Naive thymus-derived CD8-positive, alpha-beta T cell (primary cell): ENCODE measurements at regions not wholly inside any gene's neighbourhood (a gene's known extent, or its start where the extent isn't known, plus 50 kb on each side); places are given as distances from the start of the nearest gene placed in this dataset.

Experiments used
- ATAC-seq, 2 donors: fragments of 150-1000 bp; cut with Tn5 transposase in 1 of 2; sonication (Bioruptor Pico), chemical (Tn5 transposase) in 1 of 2; 1 replicate in 1 of 2; 2 replicates in 1 of 2; pipeline ENCODE4 v1.10.0; 2021; ENCODE audit warnings: mild to moderate bottlenecking in 2 of 2, moderate library complexity in 2 of 2
- POLR2A ChIA-PET: fragments of 350-600 bp; sonication (Branson Sonifier 250); formaldehyde crosslinking; loops from one replicate; lab custom pipeline; 2021; ENCODE audit warnings: antibody characterized with exemption; lab: Charles Lee
- DNase-seq, 10 donors: peaks; one replicate each; pipeline versions ENCODE4 v3.0.0 to v3.0.0-alpha.2; 2020 to 2022
- H3K27ac Mint-ChIP-seq, 10 donors: one replicate each; pipeline ENCODE4 v1.8.0; 2020 to 2022; ENCODE audit warnings: mild to moderate bottlenecking in 10 of 10, mixed read lengths in 10 of 10, moderate library complexity in 4 of 10, inconsistent platforms in 1 of 10
- H3K27me3 Mint-ChIP-seq, 5 donors: one replicate each; pipeline ENCODE4 v1.8.0; 2021 to 2022; ENCODE audit warnings: mixed read lengths in 5 of 5
- H3K36me3 Mint-ChIP-seq, 3 donors: one replicate each; pipeline ENCODE4 v1.8.0; 2020 to 2022; ENCODE audit warnings: mixed read lengths in 3 of 3, mild to moderate bottlenecking in 2 of 3, inconsistent platforms in 1 of 3
- H3K4me1 Mint-ChIP-seq, 4 donors: one replicate each; pipeline ENCODE4 v1.8.0; 2021 to 2022; ENCODE audit warnings: mixed read lengths in 4 of 4
- H3K4me3 Mint-ChIP-seq, 10 donors: one replicate each; pipeline ENCODE4 v1.8.0; 2020 to 2022; ENCODE audit warnings: mild to moderate bottlenecking in 10 of 10, mixed read lengths in 10 of 10, moderate library complexity in 6 of 10, inconsistent platforms in 1 of 10
- H3K9me3 Mint-ChIP-seq, 9 donors: one replicate each; pipeline ENCODE4 v1.8.0; 2020 to 2022; ENCODE audit warnings: mixed read lengths in 9 of 9, mild to moderate bottlenecking in 3 of 9, inconsistent platforms in 1 of 9, moderate library complexity in 1 of 9

DNA sequence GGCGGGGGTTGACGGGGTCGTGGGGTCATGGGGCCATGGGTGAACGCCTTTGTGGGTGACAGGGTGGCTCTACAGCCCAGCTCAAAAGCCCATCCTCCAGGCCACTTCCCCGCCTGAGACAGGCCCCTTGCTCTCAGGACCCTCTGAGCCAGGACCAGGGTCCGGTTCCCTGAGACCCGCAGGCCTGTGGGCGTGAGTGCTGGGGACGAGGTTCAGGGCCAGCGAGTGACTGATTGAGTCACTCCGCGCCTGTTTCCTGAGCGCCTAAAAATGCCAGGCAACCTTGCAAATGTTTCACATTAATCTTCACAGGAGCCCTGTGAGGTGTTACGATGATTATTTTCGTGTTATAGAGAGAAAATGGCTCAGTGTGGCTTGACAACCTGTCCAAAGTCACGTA is 97.8 kb downstream of the ZNF674 start:
- H3K27ac Mint-ChIP-seq = peak overlapping the region; percentile 84 to 96 (median 93)
- H3K4me3 Mint-ChIP-seq = peak overlapping the region; percentile 79 to 92 (median 85)
- POLR2A ChIA-PET = no interaction called here
- peaks cover 2 to 30% (median 13%) of the 10 kb centered on the region in 4 donors for H3K4me1 Mint-ChIP-seq
- no peaks in the 10 kb centered on the region for H3K27me3 Mint-ChIP-seq
- DNase-seq (no peak), ATAC-seq (peak in 1 of 2 donors; percentile 42)
- no peaks in the 10 kb centered on the region for H3K9me3 Mint-ChIP-seq
- H3K36me3 Mint-ChIP-seq = peaks cover 0 to 30% (median 0%) of the 10 kb centered on the region in 3 donors

DNA sequence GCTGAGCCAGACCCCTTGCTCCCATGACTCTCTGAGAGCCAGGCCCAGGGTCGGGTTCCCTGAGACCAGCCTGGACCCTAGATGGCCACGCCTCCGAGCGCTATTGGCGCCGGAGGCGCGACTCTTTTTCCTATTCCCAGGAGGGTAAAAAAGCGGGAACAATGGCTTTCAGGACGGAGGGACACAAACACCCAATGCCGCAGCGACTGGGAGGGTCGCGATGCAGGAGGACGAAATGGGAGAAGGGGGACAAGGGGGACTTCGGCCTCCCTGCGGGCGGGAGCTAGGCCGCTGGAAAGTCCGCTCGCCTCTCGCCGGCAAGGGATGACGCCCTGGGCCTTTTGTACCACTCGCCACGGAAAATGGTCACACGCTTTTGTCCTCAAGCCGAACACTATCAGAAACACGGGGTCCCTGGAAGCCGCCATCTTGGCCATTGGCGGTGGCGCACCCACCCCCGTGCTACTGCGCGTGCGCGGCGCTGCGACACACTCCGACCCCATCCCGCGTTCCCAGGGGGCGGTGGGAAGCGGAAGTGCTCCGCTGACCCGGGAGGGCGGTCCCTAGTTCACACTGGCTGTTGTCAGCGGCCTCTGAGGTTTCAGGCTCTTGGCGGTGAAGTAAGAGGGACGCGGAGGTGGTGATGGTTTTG is 98.4 kb downstream of the ZNF674 start:
- H3K36me3 Mint-ChIP-seq = peaks cover 0 to 25% (median 0%) of the 10 kb centered on the region in 3 donors
- H3K4me3 Mint-ChIP-seq = peak overlapping the region; percentile 79 to 92 (median 85)
- H3K27ac Mint-ChIP-seq = peak overlapping the region; percentile 84 to 96 (median 93)
- no peaks in the 10 kb centered on the region for H3K9me3 Mint-ChIP-seq
- no peaks in the 10 kb centered on the region for H3K27me3 Mint-ChIP-seq
- H3K4me1 Mint-ChIP-seq = peaks cover 0 to 25% (median 9%) of the 10 kb centered on the region in 4 donors
- POLR2A ChIA-PET = no interaction called here
- ATAC-seq (peak; percentile 88 to 93), DNase-seq (peak; percentile 74 to 90 (median 82))

DNA sequence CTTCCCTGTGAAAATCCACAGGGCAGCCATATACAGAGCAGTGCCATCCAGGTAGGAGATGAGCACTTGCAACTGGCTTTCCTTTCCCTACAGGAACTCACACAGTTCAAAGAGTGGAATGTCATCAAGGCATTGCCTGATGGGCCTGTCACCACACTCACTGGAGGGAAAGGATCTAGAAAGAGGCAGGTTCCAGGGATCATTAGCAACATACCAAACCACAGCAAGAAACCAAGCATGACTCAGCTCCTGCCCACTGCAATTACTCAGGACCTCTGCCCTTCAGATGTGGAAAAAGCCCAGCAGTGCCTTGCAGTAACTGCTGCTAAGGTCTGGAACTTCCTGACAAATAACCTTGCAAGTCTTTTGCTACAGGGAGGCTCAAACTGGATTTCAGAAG is 101.2 kb downstream of the ZNF674 start:
- H3K9me3 Mint-ChIP-seq = no peaks in the 10 kb centered on the region
- H3K4me1 Mint-ChIP-seq = peaks cover 0 to 18% (median 7%) of the 10 kb centered on the region in 4 donors
- H3K27me3 Mint-ChIP-seq = no peaks in the 10 kb centered on the region
- ATAC-seq (no peak), DNase-seq (no peak)
- POLR2A ChIA-PET = no interaction called here
- H3K36me3 Mint-ChIP-seq = peaks cover 0 to 4% (median 0%) of the 10 kb centered on the region in 3 donors
- H3K27ac Mint-ChIP-seq = peak overlapping the region in 1 of 10 donors; percentile 57
- peak overlapping the region in 1 of 10 donors; percentile 48 for H3K4me3 Mint-ChIP-seq

DNA sequence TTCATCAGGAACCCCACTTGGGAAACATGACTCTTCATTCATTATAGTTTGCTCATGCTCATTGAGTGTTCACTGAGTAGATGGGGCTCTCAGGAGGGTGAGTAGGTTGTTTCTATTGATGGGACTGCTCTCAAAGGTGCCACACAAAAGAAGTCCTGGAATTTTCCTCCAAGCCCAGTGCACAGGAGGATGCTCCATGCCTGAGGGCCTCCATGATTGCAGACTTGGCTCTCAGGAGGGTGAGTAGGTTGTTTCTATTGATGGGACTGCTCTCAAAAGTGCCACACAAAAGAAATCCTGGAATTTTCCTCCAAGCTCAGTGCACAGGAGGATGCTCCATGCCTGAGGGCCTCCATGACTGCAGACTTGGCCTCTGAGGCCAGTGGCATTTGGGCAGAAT is 108.5 kb downstream of the ZNF674 start:
- DNase-seq = no peak
- no peak for ATAC-seq
- H3K4me3 Mint-ChIP-seq = no peak overlapping the region
- no peaks in the 10 kb centered on the region for H3K36me3 Mint-ChIP-seq
- POLR2A ChIA-PET = no interaction called here
- no peak overlapping the region for H3K27ac Mint-ChIP-seq
- no peaks in the 10 kb centered on the region for H3K4me1 Mint-ChIP-seq
- no peaks in the 10 kb centered on the region for H3K9me3 Mint-ChIP-seq
- no peaks in the 10 kb centered on the region for H3K27me3 Mint-ChIP-seq

DNA sequence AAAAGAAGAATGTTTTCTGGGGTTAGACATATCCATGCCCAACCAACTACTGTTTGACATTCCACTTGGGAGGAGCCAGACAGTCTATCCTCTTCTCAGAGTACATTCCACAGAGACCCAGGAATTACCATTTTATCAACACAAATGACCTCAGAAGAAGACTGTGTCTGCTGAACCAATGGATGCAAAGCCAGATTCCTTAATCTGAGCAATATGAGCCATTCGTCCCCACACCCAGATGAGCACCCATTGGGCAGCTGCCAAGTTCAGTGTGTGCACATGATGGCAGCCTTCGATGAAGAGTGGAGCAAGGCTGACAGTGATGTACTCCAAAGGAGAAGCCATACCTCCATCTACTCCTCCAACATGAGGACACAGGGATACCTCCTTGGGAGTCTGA is 111.3 kb downstream of the ZNF674 start:
- Mint-ChIP-seq H3K27ac (no peak overlapping the region), H3K36me3 (no peaks in the 10 kb centered on the region), H3K9me3 (no peaks in the 10 kb centered on the region), H3K4me1 (no peaks in the 10 kb centered on the region), H3K4me3 (no peak overlapping the region), H3K27me3 (no peaks in the 10 kb centered on the region)
- ATAC-seq = no peak
- POLR2A ChIA-PET = no interaction called here
- DNase-seq = no peak

DNA sequence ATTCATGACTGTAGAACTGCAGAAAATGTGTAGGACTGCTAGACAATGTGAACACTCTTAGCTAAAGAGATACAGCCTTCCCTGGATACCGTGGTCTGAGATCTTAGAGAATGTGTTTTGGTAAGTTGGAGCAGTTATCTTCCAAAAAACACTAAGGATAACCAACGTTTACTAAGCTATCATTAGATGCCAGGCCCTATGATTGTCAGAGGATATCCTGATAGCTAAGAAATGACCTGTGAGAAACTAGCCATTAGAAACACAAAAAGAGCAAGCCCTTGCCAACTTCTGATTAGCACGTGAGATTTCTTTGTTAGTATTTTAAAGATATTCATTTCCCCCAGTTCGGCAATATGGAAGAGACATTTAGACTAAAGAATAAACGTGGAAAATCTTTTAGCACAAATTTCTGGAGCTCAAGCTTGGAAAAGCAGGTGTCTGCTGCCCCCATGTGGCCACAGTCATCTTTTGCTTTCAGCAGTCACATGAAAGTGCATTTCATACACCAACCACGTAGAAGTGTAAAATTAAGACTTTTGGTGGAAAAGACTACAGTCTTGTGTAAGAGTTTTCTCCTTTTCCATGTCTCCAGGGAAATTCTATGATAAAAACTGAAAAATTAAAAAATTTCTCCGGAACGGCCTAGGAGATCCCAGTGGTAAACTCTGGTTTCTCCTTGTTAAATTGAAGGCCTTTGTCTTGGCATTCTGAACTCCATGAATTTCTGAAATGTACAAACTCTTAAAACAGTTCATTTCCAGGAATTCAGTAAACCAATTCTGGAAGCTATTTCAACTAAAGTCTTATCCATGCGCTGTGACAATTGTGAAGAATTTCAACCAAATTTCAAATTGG is 136.4 kb downstream of the ZNF674 start:
- H3K4me3 Mint-ChIP-seq = no peak overlapping the region
- H3K27me3 Mint-ChIP-seq = no peaks in the 10 kb centered on the region
- POLR2A ChIA-PET = no interaction called here
- no peak overlapping the region for H3K27ac Mint-ChIP-seq
- no peaks in the 10 kb centered on the region for H3K9me3 Mint-ChIP-seq
- no peaks in the 10 kb centered on the region for H3K36me3 Mint-ChIP-seq
- DNase-seq (peak; percentile 28 to 76 (median 48)), ATAC-seq (no peak)
- no peaks in the 10 kb centered on the region for H3K4me1 Mint-ChIP-seq

DNA sequence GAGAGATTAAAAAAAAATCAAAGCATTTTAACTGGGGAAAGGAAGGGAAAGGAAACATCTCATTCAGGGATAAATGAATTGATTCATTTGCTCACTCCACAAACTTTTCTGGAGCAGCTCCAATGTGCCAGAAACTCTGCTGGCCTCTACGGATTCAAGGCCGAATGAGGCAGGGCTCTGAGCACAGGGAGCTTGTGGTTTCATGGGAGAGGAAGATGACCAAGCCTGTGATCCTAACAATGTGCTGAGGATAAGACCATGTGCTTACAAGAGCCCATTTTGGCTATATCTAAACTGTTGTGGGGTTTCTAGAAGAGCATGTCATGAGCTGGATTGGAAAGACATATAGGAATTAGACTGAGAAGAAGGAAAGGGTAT is 137.5 kb downstream of the ZNF674 start:
- no peak for DNase-seq
- Mint-ChIP-seq H3K27ac (peak overlapping the region in 1 of 10 donors; percentile 1), H3K4me1 (no peaks in the 10 kb centered on the region), H3K36me3 (no peaks in the 10 kb centered on the region), H3K27me3 (no peaks in the 10 kb centered on the region), H3K4me3 (no peak overlapping the region), H3K9me3 (no peaks in the 10 kb centered on the region)
- ATAC-seq = no peak
- POLR2A ChIA-PET = no interaction called here

DNA sequence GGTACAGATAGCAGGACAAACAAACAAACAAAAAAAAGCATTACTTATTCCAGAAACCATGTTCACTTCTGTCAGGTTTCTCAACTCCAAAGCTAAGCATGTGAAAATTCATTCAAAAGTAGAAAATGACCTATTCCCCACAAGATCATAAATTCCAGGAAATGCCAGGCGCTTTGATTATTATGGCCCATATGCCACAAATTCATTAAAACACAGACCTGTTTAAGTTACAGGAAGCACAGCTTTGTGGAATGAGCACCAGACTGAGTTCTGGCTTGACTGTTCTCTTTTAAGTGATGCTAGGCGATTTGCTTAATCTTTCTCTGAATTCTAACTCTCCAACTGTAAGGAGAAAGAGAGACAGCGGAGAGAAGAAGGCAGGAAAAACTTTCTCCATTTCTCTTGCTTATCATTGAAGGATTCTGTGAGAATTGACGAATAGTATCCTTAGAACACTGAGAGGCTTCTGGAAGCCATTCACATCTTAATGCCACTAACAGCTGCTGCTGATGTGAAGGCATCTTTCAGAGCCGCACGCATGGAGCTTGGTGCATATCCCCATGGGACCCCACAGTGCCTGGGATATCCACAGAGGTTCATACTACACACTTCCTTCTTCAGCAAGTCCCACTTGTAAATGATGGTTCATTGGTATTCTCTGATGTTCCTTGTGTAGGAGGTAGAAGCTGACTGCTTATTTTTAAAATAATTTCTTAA is 138.0 kb downstream of the ZNF674 start:
- POLR2A ChIA-PET = no interaction called here
- H3K9me3 Mint-ChIP-seq = no peaks in the 10 kb centered on the region
- no peak for DNase-seq
- H3K27ac Mint-ChIP-seq = no peak overlapping the region
- ATAC-seq = no peak
- no peaks in the 10 kb centered on the region for H3K27me3 Mint-ChIP-seq
- H3K4me3 Mint-ChIP-seq = no peak overlapping the region
- H3K36me3 Mint-ChIP-seq = no peaks in the 10 kb centered on the region
- no peaks in the 10 kb centered on the region for H3K4me1 Mint-ChIP-seq

DNA sequence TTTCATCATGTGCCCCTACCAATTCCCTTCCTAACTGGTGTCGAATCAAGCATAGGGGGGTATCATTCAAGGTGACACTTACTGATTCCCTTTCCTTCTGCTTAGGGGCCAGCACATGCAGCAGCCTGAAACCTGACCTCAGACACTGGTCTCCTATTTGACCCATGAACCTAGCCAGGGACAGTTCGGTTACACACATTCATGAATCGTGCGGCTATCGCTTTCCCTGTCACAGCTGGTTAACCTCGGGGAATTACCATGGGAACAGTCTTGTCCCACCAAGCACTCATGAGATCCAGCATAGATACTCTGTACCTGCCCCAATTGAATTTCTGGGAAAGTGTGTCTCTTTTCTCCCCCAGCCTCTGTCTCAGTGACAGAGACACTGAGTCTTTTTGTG is 140.4 kb downstream of the ZNF674 start:
- Mint-ChIP-seq H3K36me3 (no peaks in the 10 kb centered on the region), H3K27ac (no peak overlapping the region), H3K27me3 (no peaks in the 10 kb centered on the region), H3K9me3 (no peaks in the 10 kb centered on the region), H3K4me1 (no peaks in the 10 kb centered on the region), H3K4me3 (no peak overlapping the region)
- DNase-seq = no peak
- POLR2A ChIA-PET = no interaction called here
- ATAC-seq = no peak

DNA sequence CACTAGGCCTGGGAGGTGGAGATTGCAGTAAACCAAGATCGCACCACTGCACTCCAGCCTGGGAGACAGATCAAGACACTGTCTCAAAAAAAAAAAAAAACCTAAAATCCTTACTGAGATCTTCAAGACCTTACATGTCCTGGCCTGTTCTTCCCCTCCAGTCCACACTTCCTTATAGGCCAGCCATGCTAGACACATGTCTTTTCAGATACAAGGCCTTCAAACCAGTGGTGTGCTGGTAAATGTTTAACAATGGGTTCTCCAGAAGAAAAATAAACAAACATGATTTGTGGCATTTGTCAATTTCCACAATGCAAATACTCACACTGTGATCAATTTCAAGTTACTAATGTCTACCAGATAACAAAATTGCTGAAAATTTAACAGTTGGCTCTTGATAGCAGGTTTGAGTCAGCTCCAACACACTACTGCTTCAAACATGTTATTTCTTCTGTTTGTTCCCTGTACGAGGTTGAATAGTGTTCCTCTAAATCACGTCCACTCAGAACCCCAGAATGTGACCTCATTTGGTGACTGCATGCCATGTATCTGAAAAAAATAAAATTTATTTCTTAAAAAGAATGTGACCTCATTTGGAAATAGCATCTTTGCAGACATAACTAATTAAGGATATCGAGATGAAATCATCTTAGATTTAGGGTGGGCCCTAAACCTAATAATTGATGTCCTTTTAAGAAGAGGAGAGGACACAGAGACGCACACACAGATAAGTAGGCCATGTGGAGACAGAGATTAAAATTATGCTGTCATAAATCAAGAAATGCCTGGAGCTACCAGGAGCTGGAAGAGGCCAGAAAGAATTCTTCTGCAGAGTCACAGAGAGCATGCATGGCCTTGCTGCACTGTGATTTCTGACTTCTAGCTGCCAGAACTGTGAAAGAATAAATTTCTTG is 144.4 kb downstream of the ZNF674 start:
- Mint-ChIP-seq H3K9me3 (peaks cover 0 to 5% (median 0%) of the 10 kb centered on the region in 9 donors), H3K27me3 (no peaks in the 10 kb centered on the region)
- POLR2A ChIA-PET = interaction anchor here (0.6 kb wide), 1 partner anchor 15 kb away, joined by 6 read pairs; no protein-coding TSS in a partner anchor

DNA sequence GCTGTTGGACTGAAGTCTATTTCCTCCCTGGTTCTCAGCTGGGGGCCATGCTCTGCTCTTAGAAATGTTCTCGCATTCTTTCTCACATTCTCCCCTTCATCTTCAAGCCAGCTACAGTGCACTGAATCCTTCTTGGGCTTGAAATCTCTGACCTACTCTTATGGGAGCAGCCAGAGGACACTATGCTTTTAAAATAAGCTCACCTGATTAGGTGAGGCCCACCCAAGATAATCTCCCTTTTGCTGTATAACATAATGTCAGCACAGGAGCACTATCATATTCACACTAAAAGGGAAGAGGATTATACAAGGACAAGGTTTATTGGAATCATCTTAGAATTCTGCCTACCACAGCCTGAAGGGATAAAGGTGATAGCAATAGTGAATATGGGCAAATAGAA is 146.3 kb downstream of the ZNF674 start:
- Mint-ChIP-seq H3K4me1 (no peaks in the 10 kb centered on the region), H3K4me3 (no peak overlapping the region), H3K36me3 (peaks cover 0 to 4% (median 0%) of the 10 kb centered on the region in 3 donors), H3K27ac (no peak overlapping the region), H3K9me3 (peaks cover 0 to 5% (median 0%) of the 10 kb centered on the region in 9 donors), H3K27me3 (no peaks in the 10 kb centered on the region)
- ATAC-seq = no peak
- DNase-seq = no peak
- POLR2A ChIA-PET = no interaction called here

More for the DNA sequence above, 144.4 kb downstream of the ZNF674 start:
- no peak for ATAC-seq
- Mint-ChIP-seq H3K4me3 (no peak overlapping the region), H3K36me3 (peaks cover 0 to 4% (median 0%) of the 10 kb centered on the region in 3 donors), H3K4me1 (no peaks in the 10 kb centered on the region), H3K27ac (no peak overlapping the region)
- no peak for DNase-seq

DNA sequence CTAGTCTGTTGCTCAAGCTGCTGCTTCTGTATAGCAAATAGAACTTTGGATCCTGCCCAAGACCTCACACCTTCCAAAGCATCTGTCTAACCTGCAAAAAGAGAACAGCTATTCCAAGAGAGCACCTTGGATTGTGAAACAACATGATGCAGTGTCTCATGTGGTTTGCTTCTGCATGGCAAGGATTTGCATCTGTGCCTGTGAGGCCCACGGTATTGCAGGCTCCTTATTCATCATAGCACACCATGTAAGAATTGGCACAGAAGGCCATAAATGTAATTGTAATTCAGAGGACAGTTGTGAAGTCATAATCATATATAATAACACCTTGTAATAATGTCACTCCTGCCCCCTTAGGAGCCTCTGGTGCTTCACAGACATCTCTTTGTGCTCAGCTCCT is 147.1 kb downstream of the ZNF674 start:
- ATAC-seq = no peak
- Mint-ChIP-seq H3K27ac (no peak overlapping the region), H3K27me3 (no peaks in the 10 kb centered on the region), H3K4me1 (no peaks in the 10 kb centered on the region), H3K36me3 (peaks cover 0 to 4% (median 0%) of the 10 kb centered on the region in 3 donors), H3K4me3 (no peak overlapping the region), H3K9me3 (peaks cover 0 to 5% (median 0%) of the 10 kb centered on the region in 9 donors)
- POLR2A ChIA-PET = no interaction called here
- DNase-seq = no peak
